OCI-LY1 (cell line): ENCODE measurements at regions not wholly inside any gene's neighbourhood (a gene's known extent, or its start where the extent isn't known, plus 50 kb on each side); places are given as distances from the start of the nearest gene placed in this dataset.
A peak's percentile ranks its signal among the peaks of the same experiment; 100 is the strongest.

Experiments used
- H2AFZ ChIP-seq: fragments of 200-600 bp; sonication (generic), shearing (Covaris generic); 2 replicates; pipeline ENCODE4 v1.6.0; 2014; ENCODE audit warnings: antibody characterized with exemption, mild to moderate bottlenecking, low read length
- H3F3A ChIP-seq: fragments of 200-600 bp; sonication (generic), shearing (Covaris generic); 2 replicates; pipeline ENCODE4 v1.6.0; 2014; ENCODE audit warnings: mild to moderate bottlenecking, antibody characterized with exemption, low read length, moderate library complexity; ENCODE audit not compliant: insufficient read depth
- H3K27ac ChIP-seq: fragments of 200-600 bp; sonication (generic); 2 replicates; pipeline ENCODE4 v1.5.1; 2014; ENCODE audit warnings: low read length, mixed run types, mild to moderate bottlenecking, low read depth; ENCODE audit not compliant: poor library complexity, severe bottlenecking
- H3K27me3 ChIP-seq: fragments of 200-600 bp; sonication (generic); 2 replicates; pipeline ENCODE4 v1.6.0; 2014; ENCODE audit warnings: antibody characterized with exemption, mild to moderate bottlenecking, low read length, moderate library complexity; ENCODE audit not compliant: insufficient read depth
- H3K36me3 ChIP-seq: fragments of 200-600 bp; sonication (generic); 2 replicates; pipeline ENCODE4 v1.6.1; 2014; ENCODE audit warnings: mild to moderate bottlenecking, antibody characterized with exemption, low read length, moderate library complexity, mixed read lengths; ENCODE audit not compliant: insufficient read depth
- H3K4me1 ChIP-seq: fragments of 200-600 bp; sonication (generic); 2 replicates; pipeline ENCODE4 v1.5.1; 2014; ENCODE audit warnings: mild to moderate bottlenecking, low read length, moderate library complexity; ENCODE audit not compliant: insufficient read depth, severe bottlenecking
- H3K4me2 ChIP-seq: fragments of 200-600 bp; sonication (generic), shearing (Covaris generic); 2 replicates; pipeline ENCODE4 v1.6.1; 2014; ENCODE audit warnings: low read length
- H3K4me3 ChIP-seq: fragments of 200-600 bp; sonication (generic); 2 replicates; pipeline ENCODE4 v1.5.1; 2014; ENCODE audit warnings: low read length, low read depth, mild to moderate bottlenecking, mixed read lengths; ENCODE audit not compliant: poor library complexity, severe bottlenecking
- H3K79me2 ChIP-seq: fragments of 200-600 bp; shearing (Covaris generic); 2 replicates; pipeline ENCODE4 v1.6.1; 2016; ENCODE audit warnings: mixed run types, low read length, mixed read lengths; ENCODE audit not compliant: insufficient read depth
- H3K9ac ChIP-seq: fragments of 200-600 bp; sonication (generic), shearing (Covaris generic); 2 replicates; pipeline ENCODE4 v1.6.1; 2014; ENCODE audit warnings: mild to moderate bottlenecking, low read length, mixed read lengths
- H3K9me2 ChIP-seq: fragments of 200-600 bp; sonication (generic), shearing (Covaris generic); 2 replicates; pipeline ENCODE4 v1.6.1; 2014; ENCODE audit warnings: low read depth, mild to moderate bottlenecking, low read length, mixed read lengths
- H3K9me3 ChIP-seq: fragments of 200-600 bp; shearing (Covaris generic); 2 replicates; pipeline ENCODE4 v1.6.1; 2014; ENCODE audit warnings: low read length, mixed read lengths
- H4K20me1 ChIP-seq: fragments of 200-600 bp; sonication (generic), shearing (Covaris generic); 2 replicates; pipeline ENCODE4 v1.6.0; 2016; ENCODE audit warnings: mild to moderate bottlenecking, low read length; ENCODE audit not compliant: insufficient read depth
- CTCF ChIP-seq: fragments of 200-600 bp; sonication (generic), shearing (Covaris generic); IDR thresholded peaks from 2 replicates; pipeline ENCODE4 v1.5.1; 2017; ENCODE audit warnings: mild to moderate bottlenecking, antibody characterized with exemption, low read length, moderate library complexity, mixed read lengths
- EZH2 ChIP-seq: fragments of 200-600 bp; sonication (generic), shearing (Covaris generic); IDR thresholded peaks from 2 replicates; pipeline ENCODE4 v1.8.0; 2017; ENCODE audit warnings: borderline replicate concordance, mixed run types, mild to moderate bottlenecking, antibody characterized with exemption, low read length, moderate library complexity, mixed read lengths

GRCh38 chr5:27473307-27474046 lies 435.1 kb upstream of the CDH9 start:
- H3K4me1 ChIP-seq: peaks cover 22% of the 10 kb centered on the region
- H3K36me3 ChIP-seq: peaks cover 56% of the 10 kb centered on the region
- no peaks in the 10 kb centered on the region for H3K27me3 ChIP-seq
- H3K9ac ChIP-seq: peak overlapping the region; percentile 83
- no peaks in the 10 kb centered on the region for H4K20me1 ChIP-seq
- H3K9me3 ChIP-seq: peaks cover 21% of the 10 kb centered on the region
- no peaks in the 10 kb centered on the region for H3F3A ChIP-seq
- H2AFZ ChIP-seq: no peak overlapping the region
- peak overlapping the region; percentile 78 for H3K4me3 ChIP-seq
- TF ChIP-seq CTCF (no peak), EZH2 (no peak)
- no peaks in the 10 kb centered on the region for H3K9me2 ChIP-seq
- peaks cover 31% of the 10 kb centered on the region for H3K79me2 ChIP-seq
- H3K4me2 ChIP-seq: peak overlapping the region; percentile 68
- H3K27ac ChIP-seq: peak overlapping the region; percentile 87

- H4K20me1 ChIP-seq: no peaks in the 10 kb centered on the region
- TF ChIP-seq EZH2 (no peak), CTCF (no peak)
- no peaks in the 10 kb centered on the region for H3F3A ChIP-seq
- H3K27me3 ChIP-seq: no peaks in the 10 kb centered on the region
- peak overlapping the region; percentile 83 for H3K9ac ChIP-seq
- no peak overlapping the region for H2AFZ ChIP-seq
- H3K27ac ChIP-seq: peak overlapping the region; percentile 87
- H3K79me2 ChIP-seq: peaks cover 31% of the 10 kb centered on the region
- H3K4me3 ChIP-seq: peak overlapping the region; percentile 78
- no peaks in the 10 kb centered on the region for H3K9me2 ChIP-seq
- H3K4me2 ChIP-seq: peak overlapping the region; percentile 68
- peaks cover 27% of the 10 kb centered on the region for H3K4me1 ChIP-seq
- peaks cover 21% of the 10 kb centered on the region for H3K9me3 ChIP-seq
- peaks cover 50% of the 10 kb centered on the region for H3K36me3 ChIP-seq
Observed at GRCh38 chr5:27472871-27473270, 434.5 kb upstream of the CDH9 start.

- Histone ChIP-seq H3K9me3 (peaks cover 14% of the 10 kb centered on the region), H3F3A (no peaks in the 10 kb centered on the region), H3K9ac (peak overlapping the region; percentile 83), H3K27me3 (no peaks in the 10 kb centered on the region), H4K20me1 (no peaks in the 10 kb centered on the region), H3K4me1 (peaks cover 34% of the 10 kb centered on the region), H3K79me2 (peaks cover 31% of the 10 kb centered on the region), H3K4me2 (peak overlapping the region; percentile 68), H3K27ac (peak overlapping the region; percentile 87), H2AFZ (no peak overlapping the region), H3K36me3 (peaks cover 43% of the 10 kb centered on the region), H3K9me2 (no peaks in the 10 kb centered on the region), H3K4me3 (peak overlapping the region; percentile 78)
- TF ChIP-seq CTCF (no peak), EZH2 (no peak)
Observed at GRCh38 chr5:27472000-27472763, 433.8 kb upstream of the CDH9 start.
